ENCODE measurements at regions not wholly inside any gene's neighbourhood (a gene's known extent, or its start where the extent isn't known, plus 50 kb on each side); places are given as distances from the start of the nearest gene placed in this dataset.
"Not testable (repeated sequence)": the region's sequence is repeated elsewhere in the genome, so short reads cannot be mapped to it uniquely, and the experiment has no call there.

- TF ChIP-seq CTCF (conservative IDR thresholded peaks at IDR 0.05 in 1 of 2, IDR thresholded peaks at IDR 0.05 in 1 of 2; ENCODE audit: low read depth in 1 of 2, low read length in 2 of 2) (no peak), EZH2 (IDR thresholded peaks at IDR 0.05; ENCODE audit: low read length, missing control alignments) (no peak)
- no peak overlapping the region for H2AFZ ChIP-seq (ENCODE audit: low read length)
- H3K36me3 ChIP-seq (ENCODE audit: control insufficient read depth, insufficient read depth, low read length), result no peaks in the 10 kb centered on the region
- H3K4me2 ChIP-seq (ENCODE audit: extremely low read depth, insufficient read depth, low read length), result no peak overlapping the region
- no peaks in the 10 kb centered on the region for H3K27me3 ChIP-seq (ENCODE audit: control insufficient read depth, insufficient read depth, low read length)
- H3K79me2 ChIP-seq (ENCODE audit: control insufficient read depth, insufficient read depth, low read length), result no peaks in the 10 kb centered on the region
- H4K20me1 ChIP-seq (ENCODE audit: control insufficient read depth, extremely low read depth, insufficient read depth, low read length), result no peaks in the 10 kb centered on the region
- H3K9me3 ChIP-seq (ENCODE audit: control insufficient read depth, insufficient read depth, low read depth, low read length), result no peaks in the 10 kb centered on the region
- no peak for DNase-seq (ENCODE audit: low read depth in 2 of 2)
- H3K27ac ChIP-seq (ENCODE audit: insufficient read depth, low read length), result no peak overlapping the region
- no peak overlapping the region for H3K4me3 ChIP-seq (replicated peaks in 1 of 4; ENCODE audit: control extremely low read depth in 1 of 4, insufficient read depth in 1 of 4, low read depth in 3 of 4, low read length in 4 of 4)
- H3K4me1 ChIP-seq (ENCODE audit: control insufficient read depth, extremely low read depth, insufficient read depth, low read length), result no peaks in the 10 kb centered on the region
- no peak overlapping the region for H3K9ac ChIP-seq (ENCODE audit: insufficient read depth, low read length)
Measured at GRCh38 chr1:157326173-157326859, 188.1 kb upstream of the ETV3 start.

- Histone ChIP-seq H3K9me3 (ENCODE audit: control insufficient read depth, insufficient read depth, low read depth, low read length) (no peaks in the 10 kb centered on the region), H3K4me1 (ENCODE audit: control insufficient read depth, extremely low read depth, insufficient read depth, low read length) (no peaks in the 10 kb centered on the region), H3K4me3 (replicated peaks in 1 of 4; ENCODE audit: control extremely low read depth in 1 of 4, insufficient read depth in 1 of 4, low read depth in 3 of 4, low read length in 4 of 4) (no peak overlapping the region), H3K27me3 (ENCODE audit: control insufficient read depth, insufficient read depth, low read length) (no peaks in the 10 kb centered on the region), H4K20me1 (ENCODE audit: control insufficient read depth, extremely low read depth, insufficient read depth, low read length) (no peaks in the 10 kb centered on the region), H3K4me2 (ENCODE audit: extremely low read depth, insufficient read depth, low read length) (no peak overlapping the region), H3K9ac (ENCODE audit: insufficient read depth, low read length) (no peak overlapping the region), H2AFZ (ENCODE audit: low read length) (no peak overlapping the region), H3K36me3 (ENCODE audit: control insufficient read depth, insufficient read depth, low read length) (no peaks in the 10 kb centered on the region), H3K79me2 (ENCODE audit: control insufficient read depth, insufficient read depth, low read length) (no peaks in the 10 kb centered on the region), H3K27ac (ENCODE audit: insufficient read depth, low read length) (no peak overlapping the region)
- TF ChIP-seq EZH2 (IDR thresholded peaks at IDR 0.05; ENCODE audit: low read length, missing control alignments) (no peak), CTCF (conservative IDR thresholded peaks at IDR 0.05 in 1 of 2, IDR thresholded peaks at IDR 0.05 in 1 of 2; ENCODE audit: low read depth in 1 of 2, low read length in 2 of 2) (no peak)
- no peak for DNase-seq (ENCODE audit: low read depth in 2 of 2)
Measured at GRCh38 chr1:157325220-157325619, 187.0 kb upstream of the ETV3 start.

GRCh38 chr1:157321972-157322371 is 183.8 kb upstream of the ETV3 start:
- not testable (repeated sequence) for H3K27me3 ChIP-seq (ENCODE audit: control insufficient read depth, insufficient read depth, low read length); H3K4me1 ChIP-seq (ENCODE audit: control insufficient read depth, extremely low read depth, insufficient read depth, low read length); H3K4me3 ChIP-seq (replicated peaks in 1 of 4; ENCODE audit: control extremely low read depth in 1 of 4, insufficient read depth in 1 of 4, low read depth in 3 of 4, low read length in 4 of 4); H3K9ac ChIP-seq (ENCODE audit: insufficient read depth, low read length); H3K36me3 ChIP-seq (ENCODE audit: control insufficient read depth, insufficient read depth, low read length); DNase-seq (ENCODE audit: low read depth in 2 of 2); H3K27ac ChIP-seq (ENCODE audit: insufficient read depth, low read length); H3K4me2 ChIP-seq (ENCODE audit: extremely low read depth, insufficient read depth, low read length); H3K79me2 ChIP-seq (ENCODE audit: control insufficient read depth, insufficient read depth, low read length); H4K20me1 ChIP-seq (ENCODE audit: control insufficient read depth, extremely low read depth, insufficient read depth, low read length); H2AFZ ChIP-seq (ENCODE audit: low read length); H3K9me3 ChIP-seq (ENCODE audit: control insufficient read depth, insufficient read depth, low read depth, low read length)

Measured in fibroblast of lung (primary cell).